ENCODE measurements at regions not wholly inside any gene's neighbourhood (a gene's known extent, or its start where the extent isn't known, plus 50 kb on each side); places are given as distances from the start of the nearest gene placed in this dataset.

- Histone ChIP-seq H3K4me1 (ENCODE audit: control insufficient read depth in 4 of 4, insufficient read depth in 4 of 4, low read length in 3 of 4) (no peaks in the 10 kb centered on the region), H3K27ac (ENCODE audit: low read depth in 1 of 2, low read length in 2 of 2) (no peak overlapping the region), H3K27me3 (ENCODE audit: control insufficient read depth in 4 of 4, insufficient read depth in 4 of 4, low read length in 3 of 4) (no peaks in the 10 kb centered on the region), H3K4me3 (ENCODE audit: low read depth in 1 of 3, low read length in 3 of 3) (no peak overlapping the region), H3K9ac (ENCODE audit: low read depth in 1 of 2, low read length in 2 of 2) (no peak overlapping the region), H3K9me3 (ENCODE audit: control insufficient read depth in 4 of 4, low read length in 3 of 4) (no peaks in the 10 kb centered on the region), H3K36me3 (ENCODE audit: control insufficient read depth in 4 of 4, insufficient read depth in 3 of 4, low read depth in 1 of 4, low read length in 3 of 4) (no peaks in the 10 kb centered on the region)
- TF ChIP-seq ZBTB33 (IDR thresholded peaks at IDR 0.05) = no peak
- no peak for TF ChIP-seq HNF4G (IDR thresholded peaks at IDR 0.05)
- no peak for TF ChIP-seq FOXA2 (IDR thresholded peaks at IDR 0.05)
- no peak for TF ChIP-seq SP1 (IDR thresholded peaks at IDR 0.05)
- TF ChIP-seq RXRA (IDR thresholded peaks at IDR 0.05) = no peak
- TF ChIP-seq, protein P1, sequence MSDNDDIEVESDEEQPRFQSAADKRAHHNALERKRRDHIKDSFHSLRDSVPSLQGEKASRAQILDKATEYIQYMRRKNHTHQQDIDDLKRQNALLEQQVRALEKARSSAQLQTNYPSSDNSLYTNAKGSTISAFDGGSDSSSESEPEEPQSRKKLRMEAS (IDR thresholded peaks at IDR 0.05) = no peak
- no peak for TF ChIP-seq TAF1 (conservative IDR thresholded peaks at IDR 0.05)
- 84% methylated on average over 19 of the region's 19 CpGs for WGBS
- no peak for DNase-seq (ENCODE audit: low spot score)
These were observed 61.4 kb downstream of the HAPSTR1 start for GRCh38 chr16:9152649-9153501.

GRCh38 chr16:9153502-9153864, 62.0 kb downstream of the HAPSTR1 start:
- no peak for DNase-seq (ENCODE audit: low spot score)
- 76% methylated on average over 4 of the region's 4 CpGs for WGBS

More at GRCh38 chr16:9153502-9153864, 62.0 kb downstream of the HAPSTR1 start:
- Histone ChIP-seq H3K27ac (ENCODE audit: low read depth in 1 of 2, low read length in 2 of 2) (no peak overlapping the region), H3K4me3 (ENCODE audit: low read depth in 1 of 3, low read length in 3 of 3) (no peak overlapping the region), H3K36me3 (ENCODE audit: control insufficient read depth in 4 of 4, insufficient read depth in 3 of 4, low read depth in 1 of 4, low read length in 3 of 4) (no peaks in the 10 kb centered on the region), H3K9ac (ENCODE audit: low read depth in 1 of 2, low read length in 2 of 2) (no peak overlapping the region), H3K4me1 (ENCODE audit: control insufficient read depth in 4 of 4, insufficient read depth in 4 of 4, low read length in 3 of 4) (no peaks in the 10 kb centered on the region), H3K27me3 (ENCODE audit: control insufficient read depth in 4 of 4, insufficient read depth in 4 of 4, low read length in 3 of 4) (no peaks in the 10 kb centered on the region), H3K9me3 (ENCODE audit: control insufficient read depth in 4 of 4, low read length in 3 of 4) (no peaks in the 10 kb centered on the region)
- TF ChIP-seq, protein P2, sequence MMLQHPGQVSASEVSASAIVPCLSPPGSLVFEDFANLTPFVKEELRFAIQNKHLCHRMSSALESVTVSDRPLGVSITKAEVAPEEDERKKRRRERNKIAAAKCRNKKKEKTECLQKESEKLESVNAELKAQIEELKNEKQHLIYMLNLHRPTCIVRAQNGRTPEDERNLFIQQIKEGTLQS (IDR thresholded peaks at IDR 0.05) = no peak
- TF ChIP-seq ZBTB33 (IDR thresholded peaks at IDR 0.05) (no peak), RAD21 (IDR thresholded peaks at IDR 0.05) (no peak), RXRA (IDR thresholded peaks at IDR 0.05) (no peak), FOXA1 (IDR thresholded peaks at IDR 0.05) (no peak), SP1 (IDR thresholded peaks at IDR 0.05) (no peak), NR2F2 (IDR thresholded peaks at IDR 0.05) (no peak), REST (IDR thresholded peaks at IDR 0.05) (no peak), JUND (IDR thresholded peaks at IDR 0.05) (no peak), EGR1 (IDR thresholded peaks at IDR 0.05; ENCODE audit: low read depth in 2 of 2) (no peak), YY1 (IDR thresholded peaks at IDR 0.05) (no peak), CTCF (IDR thresholded peaks at IDR 0.05; ENCODE audit: low read depth, low read length, missing input control) (no peak), TAF1 (conservative IDR thresholded peaks at IDR 0.05) (no peak), HNF4G (IDR thresholded peaks at IDR 0.05) (no peak), GABPA (IDR thresholded peaks at IDR 0.05 in 1 of 2, conservative IDR thresholded peaks at IDR 0.05 in 1 of 2) (no peak), FOXA2 (IDR thresholded peaks at IDR 0.05) (no peak), HNF4A (conservative IDR thresholded peaks at IDR 0.05) (no peak)
- TF ChIP-seq, protein P1 (IDR thresholded peaks at IDR 0.05) = no peak

Data from liver (tissue), 8 donors.